GM13976 (cell line): ENCODE measurements at regions not wholly inside any gene's neighbourhood (a gene's known extent, or its start where the extent isn't known, plus 50 kb on each side); places are given as distances from the start of the nearest gene placed in this dataset.
A peak's percentile ranks its signal among the peaks of the same experiment; 100 is the strongest.

Experiments
- DNase-seq: peaks from one replicate; pipeline ENCODE4 v3.0.0; 2012; ENCODE audit warnings: low spot score
- CTCF ChIP-seq: IDR thresholded peaks from 2 replicates; pipeline ENCODE4 v1.5.1; 2012; ENCODE audit warnings: borderline replicate concordance, mild to moderate bottlenecking; ENCODE audit not compliant: insufficient read depth; ENCODE audit errors: extremely low read depth, missing control alignments, control extremely low read depth
- in situ Hi-C: fragments of 300-500 bp; cut with MboI; formaldehyde crosslinking; loops from one replicate; pipeline ENCODE4 v1.12.0; 2022; ENCODE audit warnings: low sequenced_read_pairs, mixed read lengths, inconsistent platforms; ENCODE audit not compliant: unreplicated experiment

DNA sequence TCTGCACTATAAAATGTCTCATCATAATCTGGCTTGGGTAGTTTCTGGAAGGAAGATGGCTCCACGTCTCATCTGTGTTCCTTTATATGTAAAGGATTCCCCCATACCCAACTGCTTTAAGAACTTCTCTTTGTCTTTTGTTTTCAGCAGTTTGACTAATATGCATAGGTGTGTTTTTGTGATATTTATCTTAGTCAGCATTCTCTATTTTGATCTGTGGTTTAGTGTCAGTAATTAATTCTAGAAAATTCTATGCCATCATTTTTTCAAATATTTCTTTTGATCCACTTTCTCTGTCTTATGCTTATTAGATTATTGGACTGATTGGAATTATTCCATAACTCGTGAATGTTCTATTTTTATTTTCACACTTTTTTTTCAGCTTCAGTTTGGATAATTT, 286.3 kb upstream of the THRB start:
- no peak for DNase-seq
- in situ Hi-C loops: no loop called here
- no peak for TF ChIP-seq CTCF

DNA sequence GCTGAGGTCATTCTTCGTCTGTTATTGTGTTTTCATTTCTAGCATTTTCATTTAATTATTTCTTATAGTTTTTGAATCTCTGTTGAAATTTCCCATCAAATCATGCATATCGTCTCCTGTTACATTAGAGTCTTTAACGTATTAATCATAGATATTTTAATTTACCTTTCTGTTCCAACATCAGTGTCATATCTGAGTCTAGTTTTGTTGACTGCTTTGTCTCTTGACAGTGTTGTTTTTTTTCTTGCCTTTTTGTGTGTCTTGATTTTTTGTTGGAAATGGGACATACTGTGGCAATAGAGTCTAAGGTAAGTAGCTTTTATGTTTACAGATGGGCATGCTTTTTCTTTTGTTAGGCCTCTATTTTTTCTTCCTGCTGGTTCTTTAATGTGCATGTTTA, 286.8 kb upstream of the THRB start:
- TF ChIP-seq CTCF: no peak
- in situ Hi-C loops: no loop called here
- DNase-seq: no peak

GRCh38 chr3:24793896-24794295, 299.2 kb upstream of the THRB start:
- in situ Hi-C loops: no loop called here
- no peak for DNase-seq
- no peak for TF ChIP-seq CTCF

GRCh38 chr3:24802614-24803013, 308.0 kb upstream of the THRB start:
- peak; percentile 13 for DNase-seq
- no peak for TF ChIP-seq CTCF
- in situ Hi-C loops: no loop called here

GRCh38 chr3:24804095-24804494, 309.4 kb upstream of the THRB start:
- no peak for TF ChIP-seq CTCF
- in situ Hi-C loops: no loop called here
- no peak for DNase-seq

DNA sequence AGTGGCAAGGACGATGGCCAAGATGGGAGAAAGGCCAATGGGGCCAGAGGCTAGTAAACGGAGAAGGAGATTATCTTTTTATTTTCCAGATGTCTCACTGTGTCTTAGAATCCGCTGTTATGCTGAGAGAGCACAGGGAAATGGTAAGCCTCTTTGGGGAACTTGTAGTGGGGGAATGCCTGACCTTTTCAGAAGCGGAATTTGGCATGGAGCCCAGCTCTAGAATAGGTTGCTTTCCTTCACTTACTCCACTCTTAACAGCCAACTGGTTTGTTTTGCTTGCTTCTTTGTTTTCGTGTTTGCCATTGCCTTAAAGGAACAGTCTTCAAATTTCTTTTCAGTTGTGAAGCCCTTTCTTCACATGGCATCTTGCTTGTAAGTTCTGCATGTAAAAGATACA, 316.2 kb upstream of the THRB start:
- no peak for DNase-seq
- no peak for TF ChIP-seq CTCF
- in situ Hi-C loops: no loop called here

DNA sequence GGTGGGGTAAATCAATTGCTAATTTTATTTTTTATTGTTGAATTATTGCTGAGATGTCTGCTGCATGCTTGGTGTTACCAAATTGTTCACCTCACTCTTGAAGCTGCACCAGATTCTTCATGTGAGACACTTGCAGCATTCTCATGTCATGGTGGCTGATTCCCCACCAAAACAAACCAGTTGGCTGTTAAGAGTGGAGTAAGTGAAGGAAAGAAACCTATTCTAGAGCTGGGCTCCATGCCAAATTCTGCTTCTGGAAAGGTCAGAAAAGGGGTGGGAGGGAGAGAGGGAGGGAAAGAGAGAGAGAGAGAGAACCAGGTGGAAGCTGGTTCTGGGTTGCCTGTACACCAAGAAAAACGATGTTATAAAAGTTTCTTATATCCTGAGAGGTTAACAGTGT, 317.5 kb upstream of the THRB start:
- TF ChIP-seq CTCF: no peak
- in situ Hi-C loops: no loop called here
- DNase-seq: no peak
